GM12878 (cell line): ENCODE measurements at regions not wholly inside any gene's neighbourhood (a gene's known extent, or its start where the extent isn't known, plus 50 kb on each side); places are given as distances from the start of the nearest gene placed in this dataset.

Source experiments
- ATAC-seq: fragments of 200-7000 bp; cut with Tn5 transposase; 3 replicates; pipeline ENCODE4 v1.9.1; 2020; ENCODE audit warnings: mild to moderate bottlenecking, moderate library complexity
- BruUV-seq: library from RNA; stranded (reverse); fragments of 400-500 nt; replicated peaks from 2 replicates; lab custom pipeline; 2021; lab: Mats Ljungman, UMichigan
- CTCF ChIA-PET: fragments of 300-600 bp; sonication (Branson Sonifier 250); formaldehyde crosslinking; extraction: SDS; loops from one replicate; lab custom pipeline; 2021; ENCODE audit warnings: inconsistent platforms; lab: Yijun Ruan, JAX
- POLR2A ChIA-PET: fragments of 350-600 bp; formaldehyde crosslinking; extraction: SDS; loops from one replicate; lab custom pipeline; 2021; ENCODE audit warnings: inconsistent platforms; lab: Charles Lee
- RAD21 ChIA-PET: fragments of 300-600 bp; sonication (Branson Sonifier 250); formaldehyde crosslinking; loops from one replicate; lab custom pipeline; 2023; ENCODE audit warnings: antibody characterized with exemption; ENCODE audit not compliant: unreplicated experiment; lab: Charles Lee
- SMC1A ChIA-PET: fragments of 300-600 bp; sonication (Branson Sonifier 250); formaldehyde crosslinking; loops from one replicate; lab custom pipeline; 2023; ENCODE audit not compliant: unreplicated experiment, uncharacterized antibody; lab: Charles Lee
- DNase-seq: peaks from one replicate; pipeline ENCODE4 v3.0.0-alpha.2; 2011; ENCODE audit warnings: low read depth, low spot score
- FAIRE-seq: peaks from 3 replicates; lab custom pipeline; 2011; peaks lifted over from hg19 to GRCh38; lab: Jason Lieb, UNC
- H2AFZ ChIP-seq: 2 replicates; pipeline ENCODE4 v1.6.0; 2011; ENCODE audit warnings: low read depth, low read length, control low read depth; ENCODE audit not compliant: control insufficient read depth
- H3K27ac ChIP-seq: 2 replicates; pipeline ENCODE4 v1.5.1; 2011; ENCODE audit warnings: control low read depth; ENCODE audit not compliant: control insufficient read depth, insufficient read depth
- H3K27me3 ChIP-seq, 2 experiments: replicated peaks in 1 of 2; 2 replicates each; pipeline versions ENCODE4 v1.6.0 to v1.6.1; 2011; ENCODE audit warnings: low read length in 1 of 2; ENCODE audit not compliant: control insufficient read depth in 2 of 2, insufficient read depth in 2 of 2
- H3K36me3 ChIP-seq, 2 experiments: 2 replicates each; pipeline ENCODE4 v1.5.1; 2011; ENCODE audit warnings: low read length in 1 of 2; ENCODE audit not compliant: control insufficient read depth in 2 of 2, insufficient read depth in 2 of 2
- H3K4me1 ChIP-seq: 2 replicates; pipeline ENCODE4 v1.6.1; 2011; ENCODE audit warnings: mild to moderate bottlenecking, low read length, moderate library complexity, mixed read lengths; ENCODE audit not compliant: control insufficient read depth, insufficient read depth
- H3K4me2 ChIP-seq: 2 replicates; pipeline ENCODE4 v1.6.0; 2011; ENCODE audit warnings: control low read depth; ENCODE audit not compliant: control insufficient read depth, insufficient read depth
- H3K4me3 ChIP-seq: fragments of 200-600 bp; sonication (generic); 2 replicates; pipeline ENCODE4 v1.5.1; 2016
- H3K79me2 ChIP-seq: 2 replicates; pipeline ENCODE4 v1.6.0; 2011; ENCODE audit warnings: low read length; ENCODE audit not compliant: control insufficient read depth, insufficient read depth
- H3K9ac ChIP-seq: 2 replicates; pipeline ENCODE4 v1.8.0; 2011; ENCODE audit warnings: low read length, control low read depth, mixed read lengths; ENCODE audit not compliant: control insufficient read depth, insufficient read depth
- H3K9me3 ChIP-seq: replicated peaks from 3 replicates; pipeline ENCODE4 v1.5.1; 2011; ENCODE audit warnings: mild to moderate bottlenecking, low read length; ENCODE audit not compliant: control insufficient read depth, insufficient read depth
- H4K20me1 ChIP-seq: 2 replicates; pipeline ENCODE4 v1.6.0; 2011; ENCODE audit not compliant: control insufficient read depth, insufficient read depth
- BRCA1 ChIP-seq: IDR thresholded peaks from 2 replicates; pipeline ENCODE4 v1.6.1; 2011; ENCODE audit warnings: low read depth, low read length, improper control_type of control experiment
- ESRRA ChIP-seq: IDR thresholded peaks from 2 replicates; pipeline ENCODE4 v1.6.1; 2012; ENCODE audit warnings: mild to moderate bottlenecking, low read length, improper control_type of control experiment
- MYB ChIP-seq: fragments of 150-350 bp; IDR thresholded peaks from 2 replicates; pipeline ENCODE4 v1.6.1; 2014; ENCODE audit warnings: mild to moderate bottlenecking, low read depth, low read length, borderline replicate concordance
- NFYA ChIP-seq: IDR thresholded peaks from 2 replicates; pipeline ENCODE4 v1.6.1; 2011; ENCODE audit warnings: low read depth, mild to moderate bottlenecking, low read length, improper control_type of control experiment, borderline replicate concordance
- NRF1 ChIP-seq: conservative IDR thresholded peaks from 2 replicates; pipeline ENCODE4 v1.6.1; 2011; ENCODE audit warnings: mild to moderate bottlenecking, low read depth, low read length, improper control_type of control experiment
- POLR2AphosphoS2 ChIP-seq: IDR thresholded peaks from 2 replicates; pipeline ENCODE4 v1.6.1; 2011; ENCODE audit warnings: low read depth, mild to moderate bottlenecking, low read length, improper control_type of control experiment, moderate library complexity
- RFX5 ChIP-seq: IDR thresholded peaks from 2 replicates; pipeline ENCODE4 v1.6.1; 2011; ENCODE audit warnings: low read depth, low read length, improper control_type of control experiment
- SRF ChIP-seq, 2 experiments: IDR thresholded peaks; 2 replicates each; pipeline ENCODE4 v1.6.1; 2011; ENCODE audit warnings: low read depth in 2 of 2, low read length in 2 of 2, mild to moderate bottlenecking in 1 of 2, moderate library complexity in 1 of 2
- TCF12 ChIP-seq: IDR thresholded peaks from 2 replicates; pipeline ENCODE4 v1.6.1; 2011; ENCODE audit warnings: low read depth, mild to moderate bottlenecking, low read length
- ZNF207 ChIP-seq: fragments of 450-650 bp; IDR thresholded peaks from 2 replicates; pipeline ENCODE4 v1.6.1; 2014; ENCODE audit warnings: antibody characterized with exemption, mild to moderate bottlenecking, borderline replicate concordance
- ZNF384 ChIP-seq: IDR thresholded peaks from 2 replicates; pipeline ENCODE4 v1.6.1; 2012; ENCODE audit warnings: low read depth, mild to moderate bottlenecking, low read length, improper control_type of control experiment, borderline replicate concordance
- ZZZ3 ChIP-seq: IDR thresholded peaks from 2 replicates; pipeline ENCODE4 v1.6.1; 2011; ENCODE audit warnings: low read depth; ENCODE audit not compliant: control insufficient read depth, insufficient read length
- in situ Hi-C: fragments of 300-500 bp; cut with MboI; formaldehyde crosslinking; loops from 9 replicates; pipeline ENCODE4 v1.14.3; 2018; ENCODE audit warnings: mixed read lengths
- intact Hi-C: fragments of 100-400 bp; cut with micrococcal nuclease; formaldehyde crosslinking; loops from one replicate; pipeline ENCODE4 v1.14.2; 2022; ENCODE audit not compliant: unreplicated experiment
- TF ChIP-seq, protein P1 (sequence below): IDR thresholded peaks from 2 replicates; pipeline ENCODE4 v1.6.1; 2011; ENCODE audit warnings: borderline replicate concordance, low read depth, mild to moderate bottlenecking, moderate library complexity, mixed read lengths, low read length; ENCODE audit not compliant: insufficient read depth; ENCODE audit errors: extremely low read length
- TF ChIP-seq, protein P2 (sequence below): fragments of 450-650 bp; IDR thresholded peaks from 2 replicates; pipeline ENCODE4 v1.6.1; 2018; ENCODE audit warnings: mild to moderate bottlenecking, low read depth, moderate library complexity; ENCODE audit not compliant: partially characterized antibody
- TF ChIP-seq, protein P3 (sequence below): fragments of 450-650 bp; IDR thresholded peaks from 2 replicates; pipeline ENCODE4 v1.6.1; 2017; ENCODE audit warnings: borderline replicate concordance
- TF ChIP-seq, protein P4 (sequence below): fragments of 450-650 bp; IDR thresholded peaks from 2 replicates; pipeline ENCODE4 v1.6.1; 2017; ENCODE audit warnings: low read depth, mild to moderate bottlenecking, moderate library complexity
- TF ChIP-seq, protein P5 (sequence below): IDR thresholded peaks from 2 replicates; pipeline ENCODE4 v1.6.1; 2012; ENCODE audit warnings: low read length, inconsistent platforms

DNA sequence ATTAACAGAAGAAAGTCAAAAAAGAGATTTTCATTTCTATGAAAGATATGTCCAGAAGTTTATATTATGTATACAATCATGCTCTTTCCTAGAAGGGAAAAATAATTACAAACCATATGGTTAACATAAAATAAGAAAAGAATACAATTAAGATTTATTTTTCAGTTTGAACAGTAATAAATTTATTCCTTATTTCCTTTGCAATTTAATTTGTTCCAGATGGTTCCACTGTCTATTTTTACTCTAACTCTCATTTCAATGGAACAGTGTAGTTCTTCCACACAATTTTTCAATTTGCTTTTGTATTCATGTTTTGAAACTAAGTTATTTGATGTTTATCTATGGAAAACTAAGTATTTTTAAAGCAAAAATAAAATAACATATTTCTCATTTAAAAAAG lies 1026.3 kb downstream of the TAF11L14 start:
- Histone ChIP-seq H3K4me3 (no peak overlapping the region), H3K36me3 (no peaks in the 10 kb centered on the region), H3K4me2 (no peak overlapping the region), H3K27me3 (no peaks in the 10 kb centered on the region), H3K79me2 (no peaks in the 10 kb centered on the region), H3K4me1 (no peaks in the 10 kb centered on the region), H3K27ac (no peak overlapping the region), H4K20me1 (no peaks in the 10 kb centered on the region), H3K9me3 (no peaks in the 10 kb centered on the region), H3K9ac (no peak overlapping the region), H2AFZ (no peak overlapping the region)
- CTCF ChIA-PET: interaction anchor here (1.0 kb wide), 1 partner anchor 39 kb away, joined by 3 read pairs; no protein-coding TSS in a partner anchor
- RAD21 ChIA-PET: no interaction called here
- BruUV-seq: no TSS peak
- ATAC-seq (no peak), FAIRE-seq (no peak), DNase-seq (no peak)
- POLR2A ChIA-PET: no interaction called here
- intact Hi-C loops: no loop called here
- in situ Hi-C loops: no loop called here
- SMC1A ChIA-PET: no interaction called here
- TF ChIP-seq, protein P1, sequence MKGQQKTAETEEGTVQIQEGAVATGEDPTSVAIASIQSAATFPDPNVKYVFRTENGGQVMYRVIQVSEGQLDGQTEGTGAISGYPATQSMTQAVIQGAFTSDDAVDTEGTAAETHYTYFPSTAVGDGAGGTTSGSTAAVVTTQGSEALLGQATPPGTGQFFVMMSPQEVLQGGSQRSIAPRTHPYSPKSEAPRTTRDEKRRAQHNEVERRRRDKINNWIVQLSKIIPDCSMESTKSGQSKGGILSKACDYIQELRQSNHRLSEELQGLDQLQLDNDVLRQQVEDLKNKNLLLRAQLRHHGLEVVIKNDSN: no peak
- TF ChIP-seq SRF (IDR thresholded peaks at IDR 0.05; ENCODE audit: low read depth in 2 of 2, low read length in 2 of 2): no peak
- no peak for TF ChIP-seq BRCA1
- TF ChIP-seq ZZZ3: no peak
- no peak for TF ChIP-seq ZNF207
- TF ChIP-seq NFYA: no peak
- TF ChIP-seq, protein P2, sequence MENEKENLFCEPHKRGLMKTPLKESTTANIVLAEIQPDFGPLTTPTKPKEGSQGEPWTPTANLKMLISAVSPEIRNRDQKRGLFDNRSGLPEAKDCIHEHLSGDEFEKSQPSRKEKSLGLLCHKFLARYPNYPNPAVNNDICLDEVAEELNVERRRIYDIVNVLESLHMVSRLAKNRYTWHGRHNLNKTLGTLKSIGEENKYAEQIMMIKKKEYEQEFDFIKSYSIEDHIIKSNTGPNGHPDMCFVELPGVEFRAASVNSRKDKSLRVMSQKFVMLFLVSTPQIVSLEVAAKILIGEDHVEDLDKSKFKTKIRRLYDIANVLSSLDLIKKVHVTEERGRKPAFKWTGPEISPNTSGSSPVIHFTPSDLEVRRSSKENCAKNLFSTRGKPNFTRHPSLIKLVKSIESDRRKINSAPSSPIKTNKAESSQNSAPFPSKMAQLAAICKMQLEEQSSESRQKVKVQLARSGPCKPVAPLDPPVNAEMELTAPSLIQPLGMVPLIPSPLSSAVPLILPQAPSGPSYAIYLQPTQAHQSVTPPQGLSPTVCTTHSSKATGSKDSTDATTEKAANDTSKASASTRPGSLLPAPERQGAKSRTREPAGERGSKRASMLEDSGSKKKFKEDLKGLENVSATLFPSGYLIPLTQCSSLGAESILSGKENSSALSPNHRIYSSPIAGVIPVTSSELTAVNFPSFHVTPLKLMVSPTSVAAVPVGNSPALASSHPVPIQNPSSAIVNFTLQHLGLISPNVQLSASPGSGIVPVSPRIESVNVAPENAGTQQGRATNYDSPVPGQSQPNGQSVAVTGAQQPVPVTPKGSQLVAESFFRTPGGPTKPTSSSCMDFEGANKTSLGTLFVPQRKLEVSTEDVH: no peak
- TF ChIP-seq, protein P3, sequence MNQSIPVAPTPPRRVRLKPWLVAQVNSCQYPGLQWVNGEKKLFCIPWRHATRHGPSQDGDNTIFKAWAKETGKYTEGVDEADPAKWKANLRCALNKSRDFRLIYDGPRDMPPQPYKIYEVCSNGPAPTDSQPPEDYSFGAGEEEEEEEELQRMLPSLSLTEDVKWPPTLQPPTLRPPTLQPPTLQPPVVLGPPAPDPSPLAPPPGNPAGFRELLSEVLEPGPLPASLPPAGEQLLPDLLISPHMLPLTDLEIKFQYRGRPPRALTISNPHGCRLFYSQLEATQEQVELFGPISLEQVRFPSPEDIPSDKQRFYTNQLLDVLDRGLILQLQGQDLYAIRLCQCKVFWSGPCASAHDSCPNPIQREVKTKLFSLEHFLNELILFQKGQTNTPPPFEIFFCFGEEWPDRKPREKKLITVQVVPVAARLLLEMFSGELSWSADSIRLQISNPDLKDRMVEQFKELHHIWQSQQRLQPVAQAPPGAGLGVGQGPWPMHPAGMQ: no peak
- TF ChIP-seq ZNF384: no peak
- TF ChIP-seq NRF1: no peak
- TF ChIP-seq, protein P4, sequence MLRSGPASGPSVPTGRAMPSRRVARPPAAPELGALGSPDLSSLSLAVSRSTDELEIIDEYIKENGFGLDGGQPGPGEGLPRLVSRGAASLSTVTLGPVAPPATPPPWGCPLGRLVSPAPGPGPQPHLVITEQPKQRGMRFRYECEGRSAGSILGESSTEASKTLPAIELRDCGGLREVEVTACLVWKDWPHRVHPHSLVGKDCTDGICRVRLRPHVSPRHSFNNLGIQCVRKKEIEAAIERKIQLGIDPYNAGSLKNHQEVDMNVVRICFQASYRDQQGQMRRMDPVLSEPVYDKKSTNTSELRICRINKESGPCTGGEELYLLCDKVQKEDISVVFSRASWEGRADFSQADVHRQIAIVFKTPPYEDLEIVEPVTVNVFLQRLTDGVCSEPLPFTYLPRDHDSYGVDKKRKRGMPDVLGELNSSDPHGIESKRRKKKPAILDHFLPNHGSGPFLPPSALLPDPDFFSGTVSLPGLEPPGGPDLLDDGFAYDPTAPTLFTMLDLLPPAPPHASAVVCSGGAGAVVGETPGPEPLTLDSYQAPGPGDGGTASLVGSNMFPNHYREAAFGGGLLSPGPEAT: no peak
- TF ChIP-seq, protein P5, sequence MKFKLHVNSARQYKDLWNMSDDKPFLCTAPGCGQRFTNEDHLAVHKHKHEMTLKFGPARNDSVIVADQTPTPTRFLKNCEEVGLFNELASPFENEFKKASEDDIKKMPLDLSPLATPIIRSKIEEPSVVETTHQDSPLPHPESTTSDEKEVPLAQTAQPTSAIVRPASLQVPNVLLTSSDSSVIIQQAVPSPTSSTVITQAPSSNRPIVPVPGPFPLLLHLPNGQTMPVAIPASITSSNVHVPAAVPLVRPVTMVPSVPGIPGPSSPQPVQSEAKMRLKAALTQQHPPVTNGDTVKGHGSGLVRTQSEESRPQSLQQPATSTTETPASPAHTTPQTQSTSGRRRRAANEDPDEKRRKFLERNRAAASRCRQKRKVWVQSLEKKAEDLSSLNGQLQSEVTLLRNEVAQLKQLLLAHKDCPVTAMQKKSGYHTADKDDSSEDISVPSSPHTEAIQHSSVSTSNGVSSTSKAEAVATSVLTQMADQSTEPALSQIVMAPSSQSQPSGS: no peak
- no peak for TF ChIP-seq POLR2AphosphoS2
- no peak for TF ChIP-seq MYB
- TF ChIP-seq TCF12: no peak
- TF ChIP-seq ESRRA: no peak
- TF ChIP-seq RFX5: no peak
